ENCODE measurements at regions not wholly inside any gene's neighbourhood (a gene's known extent, or its start where the extent isn't known, plus 50 kb on each side); places are given as distances from the start of the nearest gene placed in this dataset.

GRCh38 chr5:8829323-8830029 is 716.4 kb downstream of the SEMA5A start:
- TF ChIP-seq MYC (IDR thresholded peaks at IDR 0.05; ENCODE audit: low read depth, low read length) (no peak), POLR2A (IDR thresholded peaks at IDR 0.05; ENCODE audit: low read depth, low read length) (no peak), CTCF (IDR thresholded peaks at IDR 0.05; ENCODE audit: extremely low read depth in 1 of 2, insufficient read depth in 1 of 2, low read depth in 1 of 2, low read length in 2 of 2) (no peak), POLR2AphosphoS5 (IDR thresholded peaks at IDR 0.05; ENCODE audit: insufficient read depth, low read depth, low read length) (peak; percentile 55), FOS (IDR thresholded peaks at IDR 0.05; ENCODE audit: borderline replicate concordance, insufficient read depth, low read length) (peak; percentile 93), EZH2 (IDR thresholded peaks at IDR 0.05; ENCODE audit: borderline replicate concordance, low read depth, low read length, severe bottlenecking) (no peak), MAX (IDR thresholded peaks at IDR 0.05; ENCODE audit: insufficient read depth, insufficient read length) (no peak)

All from endothelial cell of umbilical vein (primary cell).